ENCODE measurements at regions not wholly inside any gene's neighbourhood (a gene's known extent, or its start where the extent isn't known, plus 50 kb on each side); places are given as distances from the start of the nearest gene placed in this dataset.

- no peak for TF ChIP-seq SREBF2 (IDR thresholded peaks at IDR 0.05)
Observed at GRCh38 chr2:103792042-103792441, 1030.2 kb downstream of the TMEM182 start (continued).

GRCh38 chr2:103798291-103798690, 1036.5 kb downstream of the TMEM182 start:
- no peak overlapping the region for H3K4me3 ChIP-seq
- no peak for FAIRE-seq
- ATAC-seq, result no peak
- ChIA-PET POLR2A (no interaction called here), CTCF (interaction anchor here (0.6 kb wide), 1 partner anchor 282 kb away, joined by 3 read pairs; no protein-coding TSS in a partner anchor)
- DNase-seq (ENCODE audit: low read depth in 1 of 2, low spot score in 1 of 2), result no peak
- no peaks in the 10 kb centered on the region for H3K9me3 ChIP-seq
- no peak overlapping the region for H3K4me2 ChIP-seq
- 2% methylated on average over 1 of the region's 1 CpG for WGBS (ENCODE audit: missing lambda C conversion rate)
- no peak overlapping the region for H3K27ac ChIP-seq
- no peaks in the 10 kb centered on the region for H3K4me1 ChIP-seq
- no peak for TF ChIP-seq HMGXB4 (CRISPR knock-in tag; IDR thresholded peaks at IDR 0.05; ENCODE audit: borderline replicate concordance)
- TF ChIP-seq HDAC2 (IDR thresholded peaks at IDR 0.05), result no peak
- no peak for TF ChIP-seq RFX5 (IDR thresholded peaks at IDR 0.05)
- TF ChIP-seq CBX2 (IDR thresholded peaks at IDR 0.05; ENCODE audit: borderline replicate concordance, low read depth), result no peak
- no peak for TF ChIP-seq CHD4 (IDR thresholded peaks at IDR 0.05; ENCODE audit: borderline replicate concordance)
- TF ChIP-seq ELK1 (IDR thresholded peaks at IDR 0.05; ENCODE audit: low read depth, low read length), result no peak
- TF ChIP-seq RARB (CRISPR knock-in tag; IDR thresholded peaks at IDR 0.05), result no peak
- no peak for TF ChIP-seq RCOR1 (IDR thresholded peaks at IDR 0.05; ENCODE audit: low read depth, low read length)

GRCh38 chr2:103804013-103804412, 1042.2 kb downstream of the TMEM182 start:
- Histone ChIP-seq H3K4me2 (no peak overlapping the region), H3K4me3 (no peak overlapping the region), H3K9me3 (no peaks in the 10 kb centered on the region), H3K27ac (no peak overlapping the region), H3K4me1 (no peaks in the 10 kb centered on the region)
- ChIA-PET POLR2A (no interaction called here), CTCF (no interaction called here)
- ATAC-seq (no peak), FAIRE-seq (no peak), DNase-seq (ENCODE audit: low read depth in 1 of 2, low spot score in 1 of 2) (no peak)
- TF ChIP-seq CHD2 (IDR thresholded peaks at IDR 0.05; ENCODE audit: low read length, partially characterized antibody), result no peak
- TF ChIP-seq SREBF2 (IDR thresholded peaks at IDR 0.05), result no peak
- TF ChIP-seq FOXS1 (CRISPR knock-in tag; IDR thresholded peaks at IDR 0.05), result no peak
- no peak for TF ChIP-seq MAFK (IDR thresholded peaks at IDR 0.05; ENCODE audit: partially characterized antibody)
- no peak for TF ChIP-seq ZSCAN20 (CRISPR knock-in tag; IDR thresholded peaks at IDR 0.05)
- TF ChIP-seq REST (IDR thresholded peaks at IDR 0.05), result no peak
- 8% methylated on average over 1 of the region's 1 CpG for WGBS (ENCODE audit: missing lambda C conversion rate)

GRCh38 chr2:103805746-103806145, 1043.9 kb downstream of the TMEM182 start:
- H3K4me3 ChIP-seq, result no peak overlapping the region
- 1% methylated on average over 3 of the region's 3 CpGs for WGBS (ENCODE audit: missing lambda C conversion rate)
- no peak for TF ChIP-seq ATOH8 (CRISPR knock-in tag; IDR thresholded peaks at IDR 0.05; ENCODE audit: low read depth)
- no peak for TF ChIP-seq CHD2 (IDR thresholded peaks at IDR 0.05; ENCODE audit: low read length, partially characterized antibody)
- TF ChIP-seq MAX (IDR thresholded peaks at IDR 0.05), result no peak
- no peak for TF ChIP-seq HOXA7 (CRISPR knock-in tag; IDR thresholded peaks at IDR 0.05)
- ChIA-PET POLR2A (no interaction called here), CTCF (no interaction called here)
- ATAC-seq (no peak), FAIRE-seq (no peak), DNase-seq (ENCODE audit: low read depth in 1 of 2, low spot score in 1 of 2) (no peak)
- no peaks in the 10 kb centered on the region for H3K9me3 ChIP-seq
- no peak overlapping the region for H3K4me2 ChIP-seq
- H3K27ac ChIP-seq, result no peak overlapping the region
- H3K4me1 ChIP-seq, result no peaks in the 10 kb centered on the region
